HG03460 (cell line): ENCODE measurements at regions not wholly inside any gene's neighbourhood (a gene's known extent, or its start where the extent isn't known, plus 50 kb on each side); places are given as distances from the start of the nearest gene placed in this dataset.
"Not testable (repeated sequence)": the region's sequence is repeated elsewhere in the genome, so short reads cannot be mapped to it uniquely, and the experiment has no call there.

Experiments
- ATAC-seq: cut with Tn5 transposase; IDR thresholded peaks from one replicate; pipeline ENCODE4 v1.9.1; 2021; ENCODE audit not compliant: unreplicated experiment

DNA sequence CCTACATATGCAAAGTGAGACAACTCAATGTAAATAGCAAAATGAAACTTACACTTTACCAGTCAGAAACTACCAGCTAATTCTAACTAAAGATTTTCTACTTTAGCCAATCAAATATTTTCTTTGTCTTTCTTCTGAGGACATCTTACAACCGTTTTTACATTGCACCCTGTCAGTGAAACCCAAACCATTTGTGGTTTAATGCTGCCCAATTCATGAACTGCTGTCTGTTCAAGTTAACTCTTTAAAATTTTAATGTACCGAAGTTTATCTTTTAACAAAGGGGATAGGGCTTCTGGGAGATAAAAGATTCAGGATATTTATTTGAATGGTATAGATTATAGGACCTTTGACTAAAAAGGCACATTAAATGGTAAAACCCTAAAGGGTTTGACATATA, 121.3 kb upstream of the HDDC2 start:
- ATAC-seq = no peak

DNA sequence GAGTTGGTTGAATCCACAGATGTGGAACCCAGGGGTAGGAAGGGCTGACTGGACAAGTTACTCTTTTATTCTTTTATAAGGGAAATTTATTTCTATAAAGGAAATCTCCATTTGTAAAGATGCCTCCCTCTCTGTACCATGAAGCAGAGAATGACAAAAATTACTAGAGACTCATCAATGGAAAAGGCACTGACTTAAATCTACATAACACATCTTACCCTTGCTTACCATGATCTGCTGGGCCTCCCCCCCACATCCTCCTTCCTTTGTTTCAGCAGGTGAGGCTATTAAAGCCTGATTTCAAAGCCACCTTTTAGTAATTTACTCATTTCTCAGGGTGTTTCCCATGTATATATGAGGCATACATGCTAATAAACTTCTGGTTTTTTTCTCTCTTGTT, 130.2 kb upstream of the HDDC2 start:
- ATAC-seq = no peak

DNA sequence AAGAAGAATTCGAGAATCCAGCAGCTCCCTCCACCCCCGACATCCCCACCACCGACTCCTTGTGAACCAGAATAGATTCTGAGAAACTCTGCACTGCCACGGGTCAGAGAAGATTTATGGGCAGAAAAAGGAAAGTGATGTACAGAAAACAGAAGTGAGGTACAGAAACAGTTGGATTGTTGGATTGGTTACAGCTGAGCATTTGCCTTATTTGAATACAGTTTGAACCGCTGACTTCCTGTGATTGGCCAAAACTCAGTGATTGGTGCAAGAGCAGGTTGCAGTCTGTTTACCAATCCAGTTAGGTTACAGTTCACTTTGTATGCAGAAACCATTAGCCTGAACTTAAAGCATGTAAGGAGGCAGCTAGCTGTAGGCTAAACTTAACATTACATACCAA, 131.2 kb upstream of the HDDC2 start:
- no peak for ATAC-seq

DNA sequence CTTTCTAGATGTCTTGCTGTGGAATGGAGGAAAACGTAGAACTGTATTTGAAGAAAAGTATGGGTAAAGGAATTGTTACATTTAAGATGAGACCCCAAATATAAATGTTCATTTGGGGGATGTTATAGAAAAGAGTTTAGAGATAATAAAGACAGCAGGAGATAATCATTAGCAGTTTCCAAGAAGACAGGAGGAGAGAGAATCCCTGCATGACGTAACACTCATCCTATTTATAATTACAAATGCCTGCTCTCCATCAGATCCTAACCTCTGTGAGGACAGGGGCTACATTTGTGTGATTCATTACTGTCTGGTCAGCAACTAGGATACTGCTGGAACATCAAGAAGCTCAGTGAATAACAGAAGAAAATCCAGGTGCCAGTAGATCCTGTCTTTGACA, 133.0 kb upstream of the HDDC2 start:
- ATAC-seq = no peak

GRCh38 chr6:125439512-125439911, 137.7 kb upstream of the HDDC2 start:
- ATAC-seq = no peak

GRCh38 chr6:125444006-125444923, 142.5 kb upstream of the HDDC2 start:
- no peak for ATAC-seq

DNA sequence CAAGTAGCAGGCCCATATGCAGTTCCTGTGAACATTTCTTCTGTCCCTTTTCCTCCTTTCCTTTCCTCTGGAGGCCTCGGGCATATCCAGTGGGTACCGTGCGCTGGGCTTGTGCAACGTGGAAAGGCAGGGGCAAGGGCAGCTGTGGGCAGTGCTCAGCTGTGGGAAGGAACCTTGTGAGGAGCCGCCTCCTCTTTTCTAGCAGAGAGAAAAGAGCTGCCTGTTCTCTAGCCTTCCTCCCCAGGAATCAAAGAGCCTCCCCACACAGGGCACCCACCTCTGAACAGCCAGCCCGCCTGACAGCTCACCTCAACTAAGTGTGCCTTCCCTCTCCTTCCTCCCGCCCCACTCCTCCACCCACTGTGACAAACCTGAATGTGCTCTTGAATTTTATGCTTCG, 143.3 kb upstream of the HDDC2 start:
- ATAC-seq = no peak

GRCh38 chr6:125446011-125446410, 144.2 kb upstream of the HDDC2 start:
- ATAC-seq = no peak

DNA sequence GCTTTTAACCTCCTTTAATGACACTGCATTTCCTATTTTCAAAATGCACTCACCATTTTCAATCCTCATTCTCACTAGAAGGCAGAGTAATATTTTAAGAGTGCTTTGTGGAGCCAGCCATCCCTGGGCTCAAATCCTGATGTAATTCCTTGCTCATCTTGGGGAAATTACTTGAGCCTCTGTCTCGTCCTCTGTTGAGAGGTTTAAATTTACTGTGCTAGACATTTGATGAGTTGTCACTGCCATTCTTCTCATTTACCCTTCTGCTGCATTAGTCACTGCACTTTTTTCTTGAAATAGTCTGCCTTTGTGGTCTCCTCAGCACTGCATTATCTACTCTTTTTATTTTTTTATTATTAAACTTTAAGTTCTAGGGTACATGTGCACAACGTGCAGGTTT, 150.0 kb upstream of the HDDC2 start:
- no peak for ATAC-seq

- no peak for ATAC-seq
Observed at GRCh38 chr6:125453516-125453915, 151.7 kb upstream of the HDDC2 start.

GRCh38 chr6:125454351-125454750, 152.6 kb upstream of the HDDC2 start:
- ATAC-seq = no peak

GRCh38 chr6:125458493-125458892, 156.7 kb upstream of the HDDC2 start:
- not testable (repeated sequence) for ATAC-seq

DNA sequence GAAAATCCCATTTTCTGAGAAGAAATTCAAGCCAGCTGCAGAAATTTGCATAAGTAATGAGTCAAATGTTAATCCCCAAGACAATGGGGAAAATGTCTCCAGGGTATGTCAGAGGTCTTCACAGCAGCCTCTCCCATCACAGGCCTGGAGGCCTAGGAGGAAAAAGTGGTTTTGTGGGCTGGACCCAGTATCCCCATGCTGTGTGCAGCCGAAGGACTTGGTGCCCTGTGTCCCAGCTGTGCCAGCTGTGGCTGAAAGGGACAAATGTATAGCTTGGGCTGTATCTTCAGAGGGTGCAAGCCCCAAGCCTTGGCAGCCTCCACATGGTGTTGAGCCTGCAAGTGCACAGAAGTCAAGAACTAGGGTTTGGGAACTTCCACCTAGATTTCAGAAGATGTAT, 163.6 kb upstream of the HDDC2 start:
- ATAC-seq = not testable (repeated sequence)

DNA sequence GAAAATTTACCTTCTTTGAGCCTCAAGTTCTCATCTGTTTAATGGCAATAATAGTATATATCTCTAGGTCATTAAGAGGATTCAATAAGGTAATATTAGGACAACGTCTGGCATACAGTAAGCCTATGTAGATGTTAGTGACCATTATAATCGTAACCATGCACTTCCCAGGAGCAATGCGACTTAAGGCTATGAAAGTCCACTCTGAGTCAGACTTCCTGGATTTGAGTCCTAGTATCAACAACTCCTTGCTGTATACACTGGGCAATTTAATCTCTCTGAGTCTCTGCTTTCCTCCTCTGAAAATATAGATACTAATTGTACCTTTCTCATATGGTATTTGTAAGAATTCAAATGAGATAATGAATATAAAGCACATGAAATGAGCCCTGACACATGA, 168.1 kb upstream of the HDDC2 start:
- ATAC-seq = no peak

- no peak for ATAC-seq
Observed at GRCh38 chr6:125471667-125472066, 169.9 kb upstream of the HDDC2 start.

DNA sequence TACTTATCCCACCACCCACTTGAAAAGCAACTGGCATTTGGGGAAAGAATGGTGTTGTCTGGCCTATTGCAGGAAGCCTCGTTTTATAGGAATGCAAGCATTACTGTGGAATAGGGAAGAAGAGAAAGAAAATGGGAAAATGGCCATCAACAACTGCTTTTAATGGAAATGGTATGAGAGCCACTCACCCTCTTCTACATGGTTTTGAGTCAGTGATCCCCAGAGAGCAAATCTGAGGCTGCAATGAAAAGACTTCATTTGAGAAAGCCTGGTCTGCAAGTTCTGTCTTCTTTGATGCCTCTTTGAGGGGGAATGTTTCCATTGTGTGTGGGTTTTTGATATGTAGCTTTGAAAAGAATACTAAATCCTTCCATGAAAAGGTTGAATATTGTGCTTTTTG, 172.3 kb upstream of the HDDC2 start:
- ATAC-seq = no peak

DNA sequence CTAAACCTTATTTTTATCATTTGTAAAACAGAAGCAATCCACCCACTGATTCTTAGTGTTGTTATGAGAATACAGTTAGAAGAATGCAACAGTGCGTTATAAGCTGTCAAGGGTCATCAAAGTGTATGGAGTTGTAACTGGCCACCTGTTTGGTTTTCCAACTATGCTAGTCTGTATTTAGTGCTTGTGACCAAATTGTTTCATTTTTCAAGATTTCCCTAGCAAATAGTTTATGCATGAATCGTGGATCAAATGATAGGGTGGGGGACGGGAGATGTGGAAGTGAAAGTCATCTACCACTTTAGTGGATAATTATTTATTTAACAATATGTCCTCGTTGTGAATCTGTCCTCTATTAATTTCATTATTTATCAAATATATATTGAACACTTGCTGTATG, 175.4 kb upstream of the HDDC2 start:
- no peak for ATAC-seq

DNA sequence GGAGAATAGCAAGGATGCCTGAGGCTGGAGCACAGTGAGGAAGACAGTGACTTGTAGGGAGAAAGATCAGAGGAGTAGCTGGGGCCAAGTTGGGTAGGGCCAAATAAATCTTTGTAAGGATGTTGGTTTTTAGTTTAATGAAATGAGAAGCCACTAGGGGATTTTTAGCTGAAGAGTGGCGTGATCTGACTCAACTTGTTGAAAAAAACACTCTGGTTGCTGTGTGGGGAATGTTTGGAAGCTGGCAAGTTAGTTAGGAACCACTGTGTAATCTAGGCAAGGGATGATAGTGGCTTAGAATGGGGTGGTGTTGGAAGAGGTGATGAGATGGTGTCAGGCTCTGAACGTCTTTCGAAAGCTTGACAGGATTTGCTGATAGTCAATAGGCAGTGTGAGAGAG, 176.1 kb upstream of the HDDC2 start:
- ATAC-seq = no peak

DNA sequence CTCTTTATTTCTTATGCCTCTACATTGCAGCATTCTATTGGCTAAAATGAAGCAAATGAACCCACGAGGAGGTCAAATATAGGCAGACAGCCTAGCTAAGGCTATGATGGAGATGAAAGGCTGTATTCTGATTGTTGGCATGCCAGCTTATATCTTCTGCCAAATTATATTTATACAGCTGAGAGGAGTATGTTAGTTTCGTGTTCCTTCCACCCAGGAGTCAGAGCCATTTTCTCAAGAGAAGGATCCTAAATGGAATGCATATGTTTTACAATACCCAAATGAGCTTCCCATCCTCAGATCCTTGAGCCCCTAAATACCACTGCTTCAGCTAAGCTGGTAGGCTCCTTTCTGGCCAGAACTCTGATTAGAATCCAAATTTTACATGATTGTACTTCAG, 178.4 kb upstream of the HDDC2 start:
- ATAC-seq = no peak

DNA sequence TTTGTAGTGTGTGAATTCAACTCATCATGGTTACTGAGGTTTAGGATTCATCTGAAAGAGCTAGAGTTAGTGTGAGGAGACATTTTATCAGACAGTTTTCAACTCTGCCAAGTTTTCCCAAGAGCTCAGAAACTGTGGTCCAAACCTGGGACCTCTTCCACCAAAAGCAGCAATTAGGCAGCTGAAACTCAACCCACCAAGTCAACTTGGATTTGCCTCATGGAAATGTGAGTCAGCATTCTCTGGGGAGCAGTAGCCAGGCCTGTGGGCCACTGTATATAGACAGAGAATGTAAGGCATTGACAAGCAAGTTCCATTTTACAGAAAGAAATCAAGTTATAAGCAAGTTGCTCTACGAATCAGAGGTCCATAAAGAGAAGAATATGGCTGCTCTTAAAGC, 178.8 kb upstream of the HDDC2 start:
- ATAC-seq = no peak

DNA sequence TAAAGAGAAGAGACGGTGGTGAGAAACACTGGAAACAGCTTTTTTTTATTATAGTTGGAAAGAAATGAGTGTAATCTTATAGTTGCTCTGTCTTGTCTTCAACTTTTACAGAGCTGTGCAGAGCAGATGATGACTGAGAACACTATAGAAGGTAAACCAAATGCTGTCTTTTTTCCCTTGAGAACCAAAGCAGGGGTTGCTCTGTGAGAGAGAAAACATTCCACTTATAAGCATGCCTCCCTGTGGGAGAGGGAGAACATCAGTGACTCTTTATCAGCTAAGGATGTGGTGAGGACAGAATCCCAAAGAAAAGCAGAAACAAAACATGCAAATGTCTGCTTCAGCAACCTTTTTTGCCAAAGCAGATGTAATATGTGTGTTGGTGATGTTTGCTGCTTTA, 179.3 kb upstream of the HDDC2 start:
- no peak for ATAC-seq

DNA sequence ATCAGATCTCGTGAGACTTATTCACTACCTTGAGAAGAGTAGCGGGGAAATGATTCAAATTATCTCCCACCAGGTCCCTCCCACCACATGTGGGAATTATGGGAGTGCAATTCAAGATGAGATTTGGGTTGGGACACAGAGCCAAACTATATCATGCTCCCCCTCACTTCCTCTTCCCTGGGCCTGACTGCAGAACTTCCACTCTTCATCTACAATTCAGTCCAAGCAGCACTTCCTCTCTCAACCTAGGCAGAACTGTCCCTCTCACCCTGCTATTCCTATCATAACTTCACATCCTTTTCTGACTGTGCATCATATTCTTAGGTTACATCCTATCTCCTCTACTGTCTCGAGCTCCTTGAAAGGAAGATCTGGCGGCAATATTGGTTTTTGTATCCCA, 184.0 kb upstream of the HDDC2 start:
- no peak for ATAC-seq

- no peak for ATAC-seq
Observed at GRCh38 chr6:125486881-125487280, 185.1 kb upstream of the HDDC2 start.
